NB4 (cell line): ENCODE measurements at regions not wholly inside any gene's neighbourhood (a gene's known extent, or its start where the extent isn't known, plus 50 kb on each side); places are given as distances from the start of the nearest gene placed in this dataset.

Experiments
- POLR2A ChIP-seq: IDR thresholded peaks from 2 replicates; pipeline ENCODE4 v1.6.1; 2011; ENCODE audit warnings: mild to moderate bottlenecking; ENCODE audit not compliant: insufficient read length; ENCODE audit errors: extremely low read depth
- TF ChIP-seq, protein P1 (sequence below): IDR thresholded peaks from one replicate; pipeline ENCODE4 v1.5.1; 2012; ENCODE audit warnings: low read depth, low read length
- TF ChIP-seq, protein P2 (sequence below): IDR thresholded peaks from 2 replicates; pipeline ENCODE4 v1.6.1; 2011; ENCODE audit warnings: low read depth, low read length

GRCh38 chr12:13343375-13343774 lies 146.8 kb downstream of the EMP1 start:
- TF ChIP-seq, protein P1, sequence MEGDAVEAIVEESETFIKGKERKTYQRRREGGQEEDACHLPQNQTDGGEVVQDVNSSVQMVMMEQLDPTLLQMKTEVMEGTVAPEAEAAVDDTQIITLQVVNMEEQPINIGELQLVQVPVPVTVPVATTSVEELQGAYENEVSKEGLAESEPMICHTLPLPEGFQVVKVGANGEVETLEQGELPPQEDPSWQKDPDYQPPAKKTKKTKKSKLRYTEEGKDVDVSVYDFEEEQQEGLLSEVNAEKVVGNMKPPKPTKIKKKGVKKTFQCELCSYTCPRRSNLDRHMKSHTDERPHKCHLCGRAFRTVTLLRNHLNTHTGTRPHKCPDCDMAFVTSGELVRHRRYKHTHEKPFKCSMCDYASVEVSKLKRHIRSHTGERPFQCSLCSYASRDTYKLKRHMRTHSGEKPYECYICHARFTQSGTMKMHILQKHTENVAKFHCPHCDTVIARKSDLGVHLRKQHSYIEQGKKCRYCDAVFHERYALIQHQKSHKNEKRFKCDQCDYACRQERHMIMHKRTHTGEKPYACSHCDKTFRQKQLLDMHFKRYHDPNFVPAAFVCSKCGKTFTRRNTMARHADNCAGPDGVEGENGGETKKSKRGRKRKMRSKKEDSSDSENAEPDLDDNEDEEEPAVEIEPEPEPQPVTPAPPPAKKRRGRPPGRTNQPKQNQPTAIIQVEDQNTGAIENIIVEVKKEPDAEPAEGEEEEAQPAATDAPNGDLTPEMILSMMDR, result no peak
- TF ChIP-seq POLR2A, result no peak
- TF ChIP-seq, protein P2, sequence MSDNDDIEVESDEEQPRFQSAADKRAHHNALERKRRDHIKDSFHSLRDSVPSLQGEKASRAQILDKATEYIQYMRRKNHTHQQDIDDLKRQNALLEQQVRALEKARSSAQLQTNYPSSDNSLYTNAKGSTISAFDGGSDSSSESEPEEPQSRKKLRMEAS, result no peak
